ENCODE measurements at regions not wholly inside any gene's neighbourhood (a gene's known extent, or its start where the extent isn't known, plus 50 kb on each side); places are given as distances from the start of the nearest gene placed in this dataset.
A peak's percentile ranks its signal among the peaks of the same experiment; 100 is the strongest.

DNA sequence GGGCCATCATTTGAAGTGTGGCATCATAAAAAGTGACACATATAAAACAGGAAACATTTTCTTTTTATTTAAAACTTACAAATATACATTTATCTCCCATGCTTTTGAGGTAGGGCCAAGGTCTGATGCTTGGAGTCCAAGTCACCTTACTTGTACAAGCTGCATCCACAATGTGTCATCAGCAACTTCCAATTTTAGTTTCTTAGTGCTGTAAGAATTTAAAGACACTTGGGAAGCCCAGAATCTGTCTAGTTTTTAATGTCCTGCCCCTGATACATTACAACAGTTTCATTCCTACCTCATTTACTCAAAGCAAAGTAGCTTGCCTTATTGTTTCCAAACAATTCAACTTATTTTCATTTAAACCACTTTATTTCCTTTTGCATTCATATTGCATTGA lies 297.7 kb downstream of the MTX2 start:
- TF ChIP-seq SALL1 (CRISPR knock-in tag; IDR thresholded peaks at IDR 0.05) (no peak), MTA3 (CRISPR knock-in tag; IDR thresholded peaks at IDR 0.05) (no peak), TCF7 (IDR thresholded peaks at IDR 0.05; ENCODE audit: low read depth) (no peak), KMT2A (CRISPR knock-in tag; IDR thresholded peaks at IDR 0.05) (no peak), GTF2F1 (IDR thresholded peaks at IDR 0.05; ENCODE audit: low read length) (no peak)
- no peak for FAIRE-seq
- no peaks in the 10 kb centered on the region; a peak in 3 of 5 replicates for H3K27me3 ChIP-seq (ENCODE audit: control insufficient read depth in 1 of 2, insufficient read depth in 2 of 2, low read length in 2 of 2)
- H4K20me1 ChIP-seq (ENCODE audit: insufficient read depth, low read length): no peaks in the 10 kb centered on the region
- no peak overlapping the region for H3K27ac ChIP-seq (ENCODE audit: extremely low read length, insufficient read depth, low read length)
- intact Hi-C loops (cut with micrococcal nuclease; ENCODE audit: unreplicated experiment): no loop called here
- CTCF ChIA-PET (ENCODE audit: low intra/inter-chr PET ratio, low total read pairs): no interaction called here
- no peak for ATAC-seq
- no peaks in the 10 kb centered on the region for H3K9me3 ChIP-seq (ENCODE audit: low read length)
- H3K9ac ChIP-seq (ENCODE audit: insufficient read depth, low read depth, low read length): no peak overlapping the region
- H3K4me2 ChIP-seq (ENCODE audit: low read depth, low read length): no peak overlapping the region
- H3K4me1 ChIP-seq (ENCODE audit: insufficient read depth, low read length): peaks cover 6% of the 10 kb centered on the region; the same call in 1 of the 2 replicates
- no peak overlapping the region for H3K4me3 ChIP-seq (replicated peaks in 1 of 3; ENCODE audit: insufficient read depth in 1 of 3, low read depth in 2 of 3, low read length in 3 of 3)
- H2AFZ ChIP-seq (ENCODE audit: low read length): no peak overlapping the region
- no peaks in the 10 kb centered on the region for H3K36me3 ChIP-seq (replicated peaks in 1 of 2; ENCODE audit: control insufficient read depth in 1 of 2, insufficient read depth in 2 of 2, low read length in 2 of 2)
- POLR2A ChIA-PET: no interaction called here
- BruUV-seq (replicated peaks): no TSS peak
- H3K79me2 ChIP-seq (ENCODE audit: insufficient read depth, low read length): no peaks in the 10 kb centered on the region
- in situ Hi-C loops (cut with HindIII; ENCODE audit: extremely low pct_ligation_motif_present, low pct_unique_long_range_greater_than_20kb): no loop called here
- no peak for DNase-seq (ENCODE audit: low spot score)

- no peak for TF ChIP-seq ZNF782 (CRISPR knock-in tag; IDR thresholded peaks at IDR 0.05; ENCODE audit: borderline replicate concordance)
- TF ChIP-seq MNT (IDR thresholded peaks at IDR 0.05): peak; percentile 46
- Histone ChIP-seq H3K27me3 (ENCODE audit: control insufficient read depth in 1 of 2, insufficient read depth in 2 of 2, low read length in 2 of 2) (no peaks in the 10 kb centered on the region; a peak in 2 of 5 replicates), H2AFZ (ENCODE audit: low read length) (no peak overlapping the region), H3K36me3 (replicated peaks in 1 of 2; ENCODE audit: control insufficient read depth in 1 of 2, insufficient read depth in 2 of 2, low read length in 2 of 2) (no peaks in the 10 kb centered on the region), H3K4me2 (ENCODE audit: low read depth, low read length) (no peak overlapping the region), H3K79me2 (ENCODE audit: insufficient read depth, low read length) (no peaks in the 10 kb centered on the region), H3K27ac (ENCODE audit: extremely low read length, insufficient read depth, low read length) (no peak overlapping the region), H4K20me1 (ENCODE audit: insufficient read depth, low read length) (no peaks in the 10 kb centered on the region), H3K9ac (ENCODE audit: insufficient read depth, low read depth, low read length) (no peak overlapping the region), H3K4me1 (ENCODE audit: insufficient read depth, low read length) (peaks cover 6% of the 10 kb centered on the region; the same call in 1 of the 2 replicates), H3K9me3 (ENCODE audit: low read length) (no peaks in the 10 kb centered on the region), H3K4me3 (replicated peaks in 1 of 3; ENCODE audit: insufficient read depth in 1 of 3, low read depth in 2 of 3, low read length in 3 of 3) (no peak overlapping the region)
- ChIA-PET POLR2A (no interaction called here), CTCF (ENCODE audit: low intra/inter-chr PET ratio, low total read pairs) (no interaction called here)
- FAIRE-seq (no peak), DNase-seq (ENCODE audit: low spot score) (no peak), ATAC-seq (no peak)
- BruUV-seq (replicated peaks): no TSS peak
- WGBS (ENCODE audit: low lambda C conversion rate): 21% methylated on average over 2 of the region's 2 CpGs
- intact Hi-C loops (cut with micrococcal nuclease; ENCODE audit: unreplicated experiment) (no loop called here), in situ Hi-C loops (cut with HindIII; ENCODE audit: extremely low pct_ligation_motif_present, low pct_unique_long_range_greater_than_20kb) (no loop called here)
These were observed 298.1 kb downstream of the MTX2 start for GRCh38 chr2:176567361-176567760.

All from HepG2 (cell line).